ENCODE measurements at regions not wholly inside any gene's neighbourhood (a gene's known extent, or its start where the extent isn't known, plus 50 kb on each side); places are given as distances from the start of the nearest gene placed in this dataset.
"Not testable (repeated sequence)": the region's sequence is repeated elsewhere in the genome, so short reads cannot be mapped to it uniquely, and the experiment has no call there.

DNA sequence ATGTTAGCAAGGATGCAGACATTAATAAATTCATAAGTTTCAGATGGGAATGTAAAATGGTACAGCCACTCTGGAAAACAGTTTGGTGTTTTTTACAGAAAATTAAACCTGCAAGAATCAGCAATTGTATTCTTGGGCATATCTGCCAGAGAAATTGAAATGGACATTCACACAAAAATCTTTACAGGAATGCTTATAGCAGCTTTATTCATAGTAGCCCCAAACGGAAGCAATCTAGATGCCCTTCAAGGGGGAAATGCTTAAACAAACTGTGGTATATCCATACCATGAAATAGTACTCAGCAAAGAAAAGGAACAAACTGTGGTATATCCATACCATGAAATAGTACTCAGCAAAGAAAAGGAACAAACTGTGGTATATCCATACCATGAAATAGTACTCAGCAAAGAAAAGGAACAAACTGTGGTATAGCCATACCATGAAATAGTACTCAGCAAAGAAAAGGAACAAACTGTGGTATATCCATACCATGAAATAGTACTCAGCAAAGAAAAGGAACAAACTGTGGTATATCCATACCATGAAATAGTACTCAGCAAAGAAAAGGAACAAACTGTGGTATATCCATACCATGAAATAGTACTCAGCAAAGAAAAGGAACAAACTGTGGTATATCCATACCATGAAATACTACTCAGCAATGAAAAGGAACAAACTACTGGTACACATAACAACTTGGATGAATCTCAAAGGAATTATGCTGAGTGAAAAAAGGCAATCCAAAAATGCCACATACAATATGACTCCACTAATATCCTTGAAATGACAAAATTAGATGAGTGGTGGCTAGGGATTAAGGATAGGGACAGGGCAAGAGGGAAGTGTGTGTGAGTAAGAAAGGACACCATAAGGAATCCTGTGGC, 484.0 kb downstream of the SHISA9 start:
- H3K9me3 Mint-ChIP-seq = peaks cover 7 to 63% (median 40%) of the 10 kb centered on the region in 8 donors
- H3K4me1 ChIP-seq (ENCODE audit: insufficient read depth, low read length); H3K27me3 ChIP-seq (ENCODE audit: insufficient read depth, low read length); H3K4me3 ChIP-seq (ENCODE audit: low read length in 2 of 2); H3K27me3 Mint-ChIP-seq; H3K27ac ChIP-seq (ENCODE audit: low read depth, low read length); POLR2A ChIA-PET (ENCODE audit: partially characterized antibody); H3K4me3 Mint-ChIP-seq; H3K36me3 ChIP-seq (ENCODE audit: insufficient read depth, low read length); H3K27ac Mint-ChIP-seq; intact Hi-C loops (cut with micrococcal nuclease); DNase-seq; H3K4me1 Mint-ChIP-seq; CTCF ChIA-PET (ENCODE audit: partially characterized antibody); H3K36me3 Mint-ChIP-seq: not testable (repeated sequence)
- peaks cover 0 to 12% of the 10 kb centered on the region in 2 donors for H3K9me3 ChIP-seq (ENCODE audit: control insufficient read depth in 1 of 2, low read length in 2 of 2)

DNA sequence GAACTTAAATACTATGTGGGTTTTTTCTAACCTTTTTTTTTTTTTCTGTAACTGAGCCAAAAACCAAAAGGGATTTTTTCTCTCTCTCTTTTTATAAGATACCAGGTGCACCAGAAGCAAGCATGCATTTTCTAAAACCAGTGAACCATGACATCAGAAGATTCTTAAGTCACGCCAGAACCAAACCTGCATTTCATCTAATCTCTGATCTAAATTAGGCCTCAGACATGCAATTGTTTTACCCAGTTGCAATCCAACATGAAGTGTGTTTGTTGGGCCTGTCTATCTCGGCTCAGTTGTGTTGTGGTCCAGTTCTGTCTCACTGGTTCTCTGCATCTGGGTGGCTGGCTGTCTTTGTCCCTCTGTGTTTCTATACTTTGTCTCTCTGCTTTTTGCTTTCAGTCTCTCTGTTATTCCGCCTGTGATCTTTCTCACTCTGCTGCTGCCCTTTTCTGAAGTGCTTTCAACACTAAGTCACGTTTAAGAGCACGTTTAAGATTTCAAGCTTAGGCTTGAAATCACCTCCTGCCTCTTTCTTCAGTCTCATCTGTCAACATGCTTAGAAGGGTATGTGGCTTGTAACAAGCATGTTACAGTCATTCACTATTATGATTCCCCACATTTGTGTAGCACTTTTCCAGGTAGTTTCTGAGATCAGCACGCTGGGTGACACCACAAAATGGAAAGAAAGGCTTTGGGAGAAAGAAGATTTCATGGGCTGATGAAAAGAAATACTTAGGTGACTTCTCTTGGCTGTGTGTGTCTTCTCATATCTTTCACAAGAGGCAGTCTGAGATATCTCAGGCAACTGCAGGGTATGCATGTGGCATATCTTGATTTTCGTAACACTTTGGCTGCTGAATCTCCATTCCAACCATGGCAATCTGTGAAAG, 488.9 kb downstream of the SHISA9 start:
- intact Hi-C loops (cut with micrococcal nuclease) = no loop called here
- Histone ChIP-seq H3K9me3 (ENCODE audit: control insufficient read depth in 1 of 2, low read length in 2 of 2) (peaks cover 0 to 5% of the 10 kb centered on the region in 2 donors), H3K27ac (ENCODE audit: low read depth, low read length) (no peak overlapping the region), H3K4me1 (ENCODE audit: insufficient read depth, low read length) (no peaks in the 10 kb centered on the region), H3K4me3 (ENCODE audit: low read length in 2 of 2) (no peak overlapping the region), H3K36me3 (ENCODE audit: insufficient read depth, low read length) (no peaks in the 10 kb centered on the region), H3K27me3 (ENCODE audit: insufficient read depth, low read length) (no peaks in the 10 kb centered on the region)
- Mint-ChIP-seq H3K27ac (peak overlapping the region in 1 of 7 donors; percentile 44), H3K9me3 (peaks cover 2 to 36% (median 18%) of the 10 kb centered on the region in 8 donors), H3K4me1 (no peaks in the 10 kb centered on the region), H3K4me3 (no peak overlapping the region), H3K27me3 (no peaks in the 10 kb centered on the region), H3K36me3 (no peaks in the 10 kb centered on the region)
- CTCF ChIA-PET (ENCODE audit: partially characterized antibody) = no interaction called here
- POLR2A ChIA-PET (ENCODE audit: partially characterized antibody) = no interaction called here
- no peak for DNase-seq

DNA sequence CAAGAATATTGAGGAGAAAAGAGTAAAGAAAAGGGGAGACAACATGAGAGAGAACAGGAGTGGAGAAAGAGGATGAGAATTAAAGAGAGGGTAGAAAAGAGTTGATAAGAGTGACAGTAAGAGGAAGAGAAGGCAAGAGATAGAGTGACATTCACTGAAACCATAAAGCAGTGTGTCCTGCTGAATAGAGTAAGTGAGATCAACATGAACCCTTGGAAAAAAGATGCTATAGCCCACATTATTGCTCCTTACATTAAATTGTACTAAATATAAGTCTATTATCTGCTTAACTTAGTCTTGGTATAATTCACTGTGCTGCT, 489.5 kb downstream of the SHISA9 start:
- intact Hi-C loops (cut with micrococcal nuclease) = no loop called here
- Histone ChIP-seq H3K27me3 (ENCODE audit: insufficient read depth, low read length) (no peaks in the 10 kb centered on the region), H3K27ac (ENCODE audit: low read depth, low read length) (no peak overlapping the region), H3K4me1 (ENCODE audit: insufficient read depth, low read length) (no peaks in the 10 kb centered on the region), H3K4me3 (ENCODE audit: low read length in 2 of 2) (no peak overlapping the region), H3K36me3 (ENCODE audit: insufficient read depth, low read length) (no peaks in the 10 kb centered on the region), H3K9me3 (ENCODE audit: control insufficient read depth in 1 of 2, low read length in 2 of 2) (peaks cover 0 to under 1% of the 10 kb centered on the region in 2 donors)
- peaks cover 2 to 33% (median 15%) of the 10 kb centered on the region in 8 donors for H3K9me3 Mint-ChIP-seq
- no peak for DNase-seq
- H3K27me3 Mint-ChIP-seq = no peaks in the 10 kb centered on the region
- H3K4me3 Mint-ChIP-seq = no peak overlapping the region
- ChIA-PET POLR2A (ENCODE audit: partially characterized antibody) (no interaction called here), CTCF (ENCODE audit: partially characterized antibody) (no interaction called here)
- H3K4me1 Mint-ChIP-seq = no peaks in the 10 kb centered on the region
- H3K27ac Mint-ChIP-seq = no peak overlapping the region
- H3K36me3 Mint-ChIP-seq = no peaks in the 10 kb centered on the region

DNA sequence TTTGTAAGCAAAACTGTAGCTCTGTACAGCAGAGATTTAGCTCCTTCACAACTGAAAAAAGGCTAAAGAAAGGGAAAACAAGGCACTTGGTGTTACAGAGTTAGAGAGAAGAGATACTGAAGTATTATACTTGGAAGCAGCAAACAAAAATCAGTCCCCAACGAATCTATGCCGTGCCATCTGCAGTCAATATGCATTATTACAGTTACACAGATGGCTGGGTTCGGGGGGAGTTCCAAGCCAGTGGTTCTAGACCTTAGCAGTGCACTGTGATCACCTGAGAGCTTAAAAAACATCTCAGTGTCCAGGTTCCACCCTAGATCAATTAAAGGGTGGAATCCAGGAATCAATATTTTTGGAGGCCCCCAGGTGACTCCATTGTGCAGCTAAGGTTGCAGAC, 489.9 kb downstream of the SHISA9 start:
- Mint-ChIP-seq H3K27me3 (no peaks in the 10 kb centered on the region), H3K36me3 (no peaks in the 10 kb centered on the region), H3K27ac (no peak overlapping the region), H3K9me3 (peaks cover 2 to 31% (median 13%) of the 10 kb centered on the region in 8 donors), H3K4me1 (no peaks in the 10 kb centered on the region), H3K4me3 (no peak overlapping the region)
- H3K4me1 ChIP-seq (ENCODE audit: insufficient read depth, low read length) = no peaks in the 10 kb centered on the region
- no peak overlapping the region for H3K4me3 ChIP-seq (ENCODE audit: low read length in 2 of 2)
- POLR2A ChIA-PET (ENCODE audit: partially characterized antibody) = no interaction called here
- no peaks in the 10 kb centered on the region for H3K9me3 ChIP-seq (ENCODE audit: control insufficient read depth in 1 of 2, low read length in 2 of 2)
- no peak overlapping the region for H3K27ac ChIP-seq (ENCODE audit: low read depth, low read length)
- no peak for DNase-seq
- CTCF ChIA-PET (ENCODE audit: partially characterized antibody) = no interaction called here
- no peaks in the 10 kb centered on the region for H3K27me3 ChIP-seq (ENCODE audit: insufficient read depth, low read length)
- H3K36me3 ChIP-seq (ENCODE audit: insufficient read depth, low read length) = no peaks in the 10 kb centered on the region
- intact Hi-C loops (cut with micrococcal nuclease) = no loop called here

DNA sequence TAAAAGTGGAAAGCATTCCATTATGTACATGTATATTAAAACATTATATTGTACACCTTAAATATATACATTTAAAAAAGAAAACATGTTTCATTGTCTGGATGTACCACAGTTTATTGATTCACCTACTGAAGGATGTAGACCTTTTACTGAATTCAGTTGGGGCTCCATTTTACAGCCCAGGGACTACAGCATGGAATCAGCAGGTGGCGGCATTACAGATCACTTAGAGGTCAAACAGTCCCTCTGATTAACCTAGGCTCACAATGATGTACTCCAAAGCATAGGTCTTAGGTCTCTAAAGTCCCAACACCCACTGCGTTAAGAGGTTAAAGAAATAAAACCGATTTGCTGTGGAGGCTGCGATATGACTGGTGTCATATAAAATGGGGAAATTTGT, 490.9 kb downstream of the SHISA9 start:
- no peaks in the 10 kb centered on the region for H3K4me1 Mint-ChIP-seq
- H3K27me3 Mint-ChIP-seq = no peaks in the 10 kb centered on the region
- CTCF ChIA-PET (ENCODE audit: partially characterized antibody) = no interaction called here
- no peaks in the 10 kb centered on the region for H3K4me1 ChIP-seq (ENCODE audit: insufficient read depth, low read length)
- H3K4me3 ChIP-seq (ENCODE audit: low read length in 2 of 2) = no peak overlapping the region
- H3K36me3 Mint-ChIP-seq = no peaks in the 10 kb centered on the region
- no peaks in the 10 kb centered on the region for H3K36me3 ChIP-seq (ENCODE audit: insufficient read depth, low read length)
- H3K27me3 ChIP-seq (ENCODE audit: insufficient read depth, low read length) = no peaks in the 10 kb centered on the region
- no peak overlapping the region for H3K4me3 Mint-ChIP-seq
- peaks cover 2 to 21% (median 10%) of the 10 kb centered on the region in 8 donors for H3K9me3 Mint-ChIP-seq
- POLR2A ChIA-PET (ENCODE audit: partially characterized antibody) = no interaction called here
- no peak overlapping the region for H3K27ac Mint-ChIP-seq
- H3K9me3 ChIP-seq (ENCODE audit: control insufficient read depth in 1 of 2, low read length in 2 of 2) = no peaks in the 10 kb centered on the region
- DNase-seq = no peak
- intact Hi-C loops (cut with micrococcal nuclease) = no loop called here
- H3K27ac ChIP-seq (ENCODE audit: low read depth, low read length) = no peak overlapping the region

DNA sequence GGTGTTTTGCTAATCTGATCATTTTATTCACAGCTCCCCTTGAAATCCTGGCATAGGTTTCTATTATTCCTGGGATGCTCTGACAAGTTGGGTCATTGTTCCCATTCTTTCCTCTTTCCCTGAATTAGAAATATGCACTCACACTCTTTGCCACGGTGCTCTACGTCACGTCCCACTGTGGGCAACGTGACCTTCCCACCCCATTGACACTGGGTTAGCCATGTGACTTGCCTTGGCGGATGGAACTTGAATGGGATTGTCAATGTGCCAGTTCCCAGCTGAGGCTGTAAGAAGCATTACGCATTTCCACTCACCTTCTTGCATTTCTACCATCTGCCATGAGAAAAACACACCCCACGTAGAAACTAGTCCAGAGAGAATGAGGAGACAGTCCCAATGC, 492.4 kb downstream of the SHISA9 start:
- H3K27ac ChIP-seq (ENCODE audit: low read depth, low read length) = no peak overlapping the region
- H3K27me3 Mint-ChIP-seq = no peaks in the 10 kb centered on the region
- H3K4me3 Mint-ChIP-seq = no peak overlapping the region
- intact Hi-C loops (cut with micrococcal nuclease) = no loop called here
- no peaks in the 10 kb centered on the region for H3K36me3 Mint-ChIP-seq
- H3K9me3 Mint-ChIP-seq = peaks cover 0 to 17% (median 7%) of the 10 kb centered on the region in 8 donors
- H3K4me1 ChIP-seq (ENCODE audit: insufficient read depth, low read length) = no peaks in the 10 kb centered on the region
- no peak overlapping the region for H3K27ac Mint-ChIP-seq
- no peak for DNase-seq
- H3K4me3 ChIP-seq (ENCODE audit: low read length in 2 of 2) = no peak overlapping the region
- no peaks in the 10 kb centered on the region for H3K27me3 ChIP-seq (ENCODE audit: insufficient read depth, low read length)
- H3K4me1 Mint-ChIP-seq = no peaks in the 10 kb centered on the region
- H3K9me3 ChIP-seq (ENCODE audit: control insufficient read depth in 1 of 2, low read length in 2 of 2) = no peaks in the 10 kb centered on the region
- ChIA-PET POLR2A (ENCODE audit: partially characterized antibody) (no interaction called here), CTCF (ENCODE audit: partially characterized antibody) (no interaction called here)
- H3K36me3 ChIP-seq (ENCODE audit: insufficient read depth, low read length) = no peaks in the 10 kb centered on the region

DNA sequence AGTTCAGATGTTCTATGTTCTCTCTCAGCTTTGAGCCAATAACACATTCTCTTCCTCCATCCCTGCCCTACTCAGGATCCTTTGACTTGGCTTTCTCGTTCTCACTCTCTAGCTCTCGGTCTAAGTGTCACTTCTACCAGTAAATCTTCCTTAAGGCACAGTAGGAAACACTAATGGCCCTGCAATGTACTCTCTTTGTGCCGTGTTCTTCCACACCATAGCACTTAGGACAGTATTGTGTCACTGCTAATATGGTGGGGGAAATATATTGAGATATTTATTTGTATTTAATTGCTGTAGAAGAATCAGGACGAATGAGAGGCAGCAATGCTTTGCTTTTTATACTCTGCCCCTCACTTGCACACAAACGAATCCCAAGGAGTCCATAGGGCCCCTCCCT, 493.1 kb downstream of the SHISA9 start:
- Mint-ChIP-seq H3K36me3 (no peaks in the 10 kb centered on the region), H3K4me3 (no peak overlapping the region), H3K27ac (no peak overlapping the region), H3K4me1 (no peaks in the 10 kb centered on the region), H3K9me3 (peaks cover 0 to 17% (median 5%) of the 10 kb centered on the region in 8 donors), H3K27me3 (no peaks in the 10 kb centered on the region)
- Histone ChIP-seq H3K36me3 (ENCODE audit: insufficient read depth, low read length) (no peaks in the 10 kb centered on the region), H3K27ac (ENCODE audit: low read depth, low read length) (no peak overlapping the region), H3K4me1 (ENCODE audit: insufficient read depth, low read length) (no peaks in the 10 kb centered on the region), H3K4me3 (ENCODE audit: low read length in 2 of 2) (no peak overlapping the region), H3K27me3 (ENCODE audit: insufficient read depth, low read length) (no peaks in the 10 kb centered on the region), H3K9me3 (ENCODE audit: control insufficient read depth in 1 of 2, low read length in 2 of 2) (no peaks in the 10 kb centered on the region)
- DNase-seq = no peak
- ChIA-PET POLR2A (ENCODE audit: partially characterized antibody) (no interaction called here), CTCF (ENCODE audit: partially characterized antibody) (no interaction called here)
- intact Hi-C loops (cut with micrococcal nuclease) = no loop called here
